Coronary artery (tissue), 2 donors: ENCODE measurements at regions not wholly inside any gene's neighbourhood (a gene's known extent, or its start where the extent isn't known, plus 50 kb on each side); places are given as distances from the start of the nearest gene placed in this dataset.

Experiments used
- DNase-seq: peaks from one replicate; pipeline ENCODE4 v3.0.0-alpha.2; 2017; ENCODE audit warnings: low spot score
- H3K27ac ChIP-seq, 2 donors: fragments of 200-600 bp; sonication (generic); one replicate each; pipeline ENCODE4 v1.5.1; 2016 to 2019
- H3K4me3 ChIP-seq: fragments of 200-600 bp; sonication (generic); 2 replicates; pipeline ENCODE4 v1.5.1; 2016; ENCODE audit warnings: mild to moderate bottlenecking, moderate library complexity
- TF ChIP-seq, protein P1 (sequence below): fragments of 200-600 bp; sonication (generic); IDR thresholded peaks from one replicate; pipeline ENCODE4 v1.5.1; 2019; ENCODE audit warnings: antibody characterized with exemption

DNA sequence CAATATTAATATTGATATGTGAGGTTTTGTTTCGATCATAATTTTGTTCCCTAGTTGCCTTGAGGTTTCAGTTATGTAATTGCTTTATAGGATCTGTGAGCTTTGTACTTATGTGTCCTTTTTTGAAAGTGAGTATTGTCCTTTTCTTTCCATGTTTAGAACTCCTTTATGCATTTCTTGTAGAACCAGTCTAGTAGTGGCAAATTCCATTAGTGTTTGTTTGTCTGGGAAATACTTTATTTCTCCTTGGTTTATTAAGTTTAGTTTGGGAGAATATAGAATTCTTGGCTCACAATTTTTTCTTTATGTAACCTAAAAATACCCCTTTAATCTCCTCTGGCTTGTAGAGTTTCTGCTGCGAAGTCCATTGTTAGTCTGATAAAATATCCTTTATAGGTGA, 127.5 kb upstream of the KITLG start:
- Histone ChIP-seq H3K4me3 (no peak overlapping the region), H3K27ac (no peak overlapping the region)
- DNase-seq, result no peak
- TF ChIP-seq, protein P1, sequence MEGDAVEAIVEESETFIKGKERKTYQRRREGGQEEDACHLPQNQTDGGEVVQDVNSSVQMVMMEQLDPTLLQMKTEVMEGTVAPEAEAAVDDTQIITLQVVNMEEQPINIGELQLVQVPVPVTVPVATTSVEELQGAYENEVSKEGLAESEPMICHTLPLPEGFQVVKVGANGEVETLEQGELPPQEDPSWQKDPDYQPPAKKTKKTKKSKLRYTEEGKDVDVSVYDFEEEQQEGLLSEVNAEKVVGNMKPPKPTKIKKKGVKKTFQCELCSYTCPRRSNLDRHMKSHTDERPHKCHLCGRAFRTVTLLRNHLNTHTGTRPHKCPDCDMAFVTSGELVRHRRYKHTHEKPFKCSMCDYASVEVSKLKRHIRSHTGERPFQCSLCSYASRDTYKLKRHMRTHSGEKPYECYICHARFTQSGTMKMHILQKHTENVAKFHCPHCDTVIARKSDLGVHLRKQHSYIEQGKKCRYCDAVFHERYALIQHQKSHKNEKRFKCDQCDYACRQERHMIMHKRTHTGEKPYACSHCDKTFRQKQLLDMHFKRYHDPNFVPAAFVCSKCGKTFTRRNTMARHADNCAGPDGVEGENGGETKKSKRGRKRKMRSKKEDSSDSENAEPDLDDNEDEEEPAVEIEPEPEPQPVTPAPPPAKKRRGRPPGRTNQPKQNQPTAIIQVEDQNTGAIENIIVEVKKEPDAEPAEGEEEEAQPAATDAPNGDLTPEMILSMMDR, result no peak

DNA sequence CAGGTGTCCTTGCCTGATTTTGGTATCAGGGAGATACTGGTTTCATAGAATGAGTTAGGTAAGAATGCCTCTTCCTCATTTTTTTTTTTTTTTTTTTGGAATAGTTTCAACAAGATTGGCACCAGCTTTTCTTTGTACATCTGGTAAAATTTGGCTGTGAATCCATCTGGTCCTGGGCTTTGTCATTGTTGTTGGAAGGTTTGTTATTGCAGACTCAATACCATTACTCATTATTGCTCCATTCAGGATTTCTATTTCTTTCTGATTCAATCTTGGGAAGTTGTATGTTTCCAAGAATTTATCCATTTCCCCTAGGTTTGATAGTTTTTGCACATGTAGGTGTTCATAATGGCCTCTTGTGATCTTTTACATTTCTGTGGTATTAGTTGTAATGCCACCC, 126.0 kb upstream of the KITLG start:
- TF ChIP-seq, protein P1, result no peak
- no peak for DNase-seq
- Histone ChIP-seq H3K27ac (no peak overlapping the region), H3K4me3 (no peak overlapping the region)

DNA sequence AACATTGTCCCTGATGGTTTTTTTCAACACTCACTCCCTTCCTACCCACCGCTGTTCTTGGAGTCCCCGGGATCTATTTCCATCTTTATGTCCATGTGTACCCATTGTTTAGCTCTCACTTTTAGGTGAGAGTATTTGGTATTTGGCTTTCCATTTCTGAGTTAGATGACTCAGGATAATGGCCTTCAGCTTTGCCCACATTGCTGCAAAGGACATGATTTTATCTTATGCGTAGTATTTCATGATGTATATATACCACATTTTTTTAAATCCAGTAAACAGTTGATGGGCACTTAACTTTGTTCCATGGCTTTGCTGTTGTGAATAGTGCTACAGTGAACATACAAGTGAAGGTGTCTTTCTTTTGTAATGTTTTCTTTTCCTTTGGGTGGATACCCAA, 123.5 kb upstream of the KITLG start:
- DNase-seq, result no peak
- Histone ChIP-seq H3K27ac (no peak overlapping the region), H3K4me3 (no peak overlapping the region)
- TF ChIP-seq, protein P1, result no peak

- no peak overlapping the region for H3K27ac ChIP-seq
- DNase-seq, result no peak
- TF ChIP-seq, protein P1, result no peak
- H3K4me3 ChIP-seq, result no peak overlapping the region
Observed at GRCh38 chr12:88698471-88698870, 118.2 kb upstream of the KITLG start.

GRCh38 chr12:88693837-88694445, 113.7 kb upstream of the KITLG start:
- Histone ChIP-seq H3K27ac (no peak overlapping the region), H3K4me3 (no peak overlapping the region)
- TF ChIP-seq, protein P1, result no peak
- no peak for DNase-seq

DNA sequence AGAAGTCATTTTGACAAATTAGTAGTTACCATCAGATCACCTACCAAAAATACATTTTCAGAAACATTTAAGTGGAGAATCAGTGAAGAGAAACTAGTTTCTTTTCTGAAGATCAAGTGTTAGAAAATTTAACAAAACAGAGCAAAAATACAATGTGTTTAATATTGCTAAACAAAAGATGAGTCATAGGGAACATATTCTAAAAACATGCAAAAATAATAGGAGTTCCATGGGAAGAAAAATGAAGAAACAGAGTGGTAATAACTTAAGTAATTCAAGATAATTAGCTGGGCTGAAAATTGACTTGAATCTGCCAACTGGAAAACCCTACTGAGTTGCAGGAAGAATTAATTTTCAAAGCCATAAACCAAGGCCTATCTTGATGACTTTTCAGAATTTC, 111.5 kb upstream of the KITLG start:
- no peak for DNase-seq
- H3K27ac ChIP-seq, result no peak overlapping the region
- H3K4me3 ChIP-seq, result no peak overlapping the region
- TF ChIP-seq, protein P1, result no peak

- no peak for DNase-seq
- TF ChIP-seq, protein P1, result no peak
- H3K4me3 ChIP-seq, result no peak overlapping the region
- no peak overlapping the region for H3K27ac ChIP-seq
Observed at GRCh38 chr12:88684610-88685009, 104.3 kb upstream of the KITLG start.
